HG03439 (cell line): ENCODE measurements at regions not wholly inside any gene's neighbourhood (a gene's known extent, or its start where the extent isn't known, plus 50 kb on each side); places are given as distances from the start of the nearest gene placed in this dataset.

Experiments used
- ATAC-seq: cut with Tn5 transposase; IDR thresholded peaks from one replicate; pipeline ENCODE4 v1.9.1; 2021; ENCODE audit warnings: mild to moderate bottlenecking, moderate library complexity; ENCODE audit not compliant: unreplicated experiment

- no peak for ATAC-seq
Observed at GRCh38 chr2:43088143-43089073, 138.0 kb downstream of the ZFP36L2 start.

GRCh38 chr2:43087413-43087812, 139.0 kb downstream of the ZFP36L2 start:
- ATAC-seq: no peak

- no peak for ATAC-seq
Observed at GRCh38 chr2:43086451-43087221, 139.8 kb downstream of the ZFP36L2 start.

- ATAC-seq: no peak
Observed at GRCh38 chr2:43085929-43086328, 140.5 kb downstream of the ZFP36L2 start.

- ATAC-seq: no peak
Observed at GRCh38 chr2:43085505-43085904, 140.9 kb downstream of the ZFP36L2 start.

GRCh38 chr2:43084699-43085091, 141.7 kb downstream of the ZFP36L2 start:
- ATAC-seq: no peak

- ATAC-seq: no peak
Observed at GRCh38 chr2:43083710-43084698, 142.4 kb downstream of the ZFP36L2 start.

GRCh38 chr2:43082903-43083677, 143.3 kb downstream of the ZFP36L2 start:
- no peak for ATAC-seq

- no peak for ATAC-seq
Observed at GRCh38 chr2:43082111-43082894, 144.1 kb downstream of the ZFP36L2 start.

GRCh38 chr2:43081131-43081765, 145.2 kb downstream of the ZFP36L2 start:
- no peak for ATAC-seq

GRCh38 chr2:43080571-43081021, 145.8 kb downstream of the ZFP36L2 start:
- no peak for ATAC-seq

- no peak for ATAC-seq
Observed at GRCh38 chr2:43078781-43079755, 147.3 kb downstream of the ZFP36L2 start.

- ATAC-seq: no peak
Observed at GRCh38 chr2:43078301-43078700, 148.1 kb downstream of the ZFP36L2 start.

- no peak for ATAC-seq
Observed at GRCh38 chr2:43077876-43078275, 148.5 kb downstream of the ZFP36L2 start.

GRCh38 chr2:43076676-43077075, 149.7 kb downstream of the ZFP36L2 start:
- ATAC-seq: no peak

- ATAC-seq: no peak
Observed at GRCh38 chr2:43075811-43076585, 150.4 kb downstream of the ZFP36L2 start.
